ENCODE measurements at regions not wholly inside any gene's neighbourhood (a gene's known extent, or its start where the extent isn't known, plus 50 kb on each side); places are given as distances from the start of the nearest gene placed in this dataset.

GRCh38 chr9:111276431-111277128, 53.4 kb downstream of the OR2K2 start:
- no peak overlapping the region for H3K27ac ChIP-seq (ENCODE audit: control insufficient read depth, insufficient read depth, low read length)
- dilution Hi-C loops (cut with MboI; ENCODE audit: extremely low pct_ligation_motif_present, low sequenced_read_pairs), result no loop called here
- H3K4me2 ChIP-seq (ENCODE audit: control insufficient read depth, extremely low read depth, insufficient read depth, low read depth, low read length), result no peak overlapping the region

GRCh38 chr9:111274737-111275136, 55.3 kb downstream of the OR2K2 start:
- peak; percentile 69 for FAIRE-seq
- no peak for DNase-seq (ENCODE audit: low read depth, low spot score)
- TF ChIP-seq EZH2 (IDR thresholded peaks at IDR 0.05; ENCODE audit: low read length) (no peak), CTCF (optimal IDR thresholded peaks at IDR 0.05 in 1 of 3, IDR thresholded peaks at IDR 0.05 in 1 of 3, conservative IDR thresholded peaks at IDR 0.05 in 1 of 3; ENCODE audit: extremely low read depth in 1 of 3, insufficient read depth in 2 of 3, low read length in 3 of 3) (no peak)
- no peaks in the 10 kb centered on the region for H4K20me1 ChIP-seq (ENCODE audit: control insufficient read depth, extremely low read depth, insufficient read depth, low read length)
- dilution Hi-C loops (cut with MboI; ENCODE audit: extremely low pct_ligation_motif_present, low sequenced_read_pairs), result no loop called here
- no peaks in the 10 kb centered on the region for H3K79me2 ChIP-seq (ENCODE audit: control insufficient read depth, insufficient read depth, low read length)
- H3K4me1 ChIP-seq (ENCODE audit: control insufficient read depth, extremely low read depth, insufficient read depth, low read length), result no peaks in the 10 kb centered on the region
- H3K27me3 ChIP-seq (ENCODE audit: control insufficient read depth, extremely low read depth, insufficient read depth, low read length), result peaks cover under 1% of the 10 kb centered on the region
- H3K36me3 ChIP-seq (ENCODE audit: control insufficient read depth in 2 of 2, extremely low read depth in 1 of 2, insufficient read depth in 2 of 2, low read length in 2 of 2), result no peaks in the 10 kb centered on the region
- H3K9ac ChIP-seq (ENCODE audit: control insufficient read depth, extremely low read depth, insufficient read depth, low read length), result no peak overlapping the region
- no peak overlapping the region for H3K27ac ChIP-seq (ENCODE audit: control insufficient read depth, insufficient read depth, low read length)
- no peak overlapping the region for H3K4me3 ChIP-seq (ENCODE audit: control insufficient read depth in 2 of 3, extremely low read depth in 1 of 3, insufficient read depth in 2 of 3, low read depth in 1 of 3, low read length in 3 of 3)
- H3K4me2 ChIP-seq (ENCODE audit: control insufficient read depth, extremely low read depth, insufficient read depth, low read depth, low read length), result no peak overlapping the region
- H3K9me3 ChIP-seq (ENCODE audit: control insufficient read depth, low read depth, low read length), result no peaks in the 10 kb centered on the region
- H3K9me1 ChIP-seq (ENCODE audit: control insufficient read depth, extremely low read depth, insufficient read depth, low read length), result no peaks in the 10 kb centered on the region
- H2AFZ ChIP-seq (ENCODE audit: control insufficient read depth, low read length), result no peak overlapping the region

More at GRCh38 chr9:111276431-111277128, 53.4 kb downstream of the OR2K2 start:
- DNase-seq (ENCODE audit: low read depth, low spot score) (no peak), FAIRE-seq (no peak)
- Histone ChIP-seq H3K4me1 (ENCODE audit: control insufficient read depth, extremely low read depth, insufficient read depth, low read length) (no peaks in the 10 kb centered on the region), H3K4me3 (ENCODE audit: control insufficient read depth in 2 of 3, extremely low read depth in 1 of 3, insufficient read depth in 2 of 3, low read depth in 1 of 3, low read length in 3 of 3) (no peak overlapping the region), H3K36me3 (ENCODE audit: control insufficient read depth in 2 of 2, extremely low read depth in 1 of 2, insufficient read depth in 2 of 2, low read length in 2 of 2) (no peaks in the 10 kb centered on the region), H3K9me1 (ENCODE audit: control insufficient read depth, extremely low read depth, insufficient read depth, low read length) (no peaks in the 10 kb centered on the region), H2AFZ (ENCODE audit: control insufficient read depth, low read length) (no peak overlapping the region), H4K20me1 (ENCODE audit: control insufficient read depth, extremely low read depth, insufficient read depth, low read length) (no peaks in the 10 kb centered on the region), H3K27me3 (ENCODE audit: control insufficient read depth, extremely low read depth, insufficient read depth, low read length) (no peaks in the 10 kb centered on the region), H3K79me2 (ENCODE audit: control insufficient read depth, insufficient read depth, low read length) (no peaks in the 10 kb centered on the region), H3K9me3 (ENCODE audit: control insufficient read depth, low read depth, low read length) (no peaks in the 10 kb centered on the region), H3K9ac (ENCODE audit: control insufficient read depth, extremely low read depth, insufficient read depth, low read length) (no peak overlapping the region)
- TF ChIP-seq CTCF (optimal IDR thresholded peaks at IDR 0.05 in 1 of 3, IDR thresholded peaks at IDR 0.05 in 1 of 3, conservative IDR thresholded peaks at IDR 0.05 in 1 of 3; ENCODE audit: extremely low read depth in 1 of 3, insufficient read depth in 2 of 3, low read length in 3 of 3) (no peak), EZH2 (IDR thresholded peaks at IDR 0.05; ENCODE audit: low read length) (no peak)

Data from keratinocyte (primary cell).